ENCODE measurements at regions not wholly inside any gene's neighbourhood (a gene's known extent, or its start where the extent isn't known, plus 50 kb on each side); places are given as distances from the start of the nearest gene placed in this dataset.

- DNase-seq, result no peak
Observed at GRCh38 chr17:73724341-73724740, 80.1 kb upstream of the SDK2 start.

GRCh38 chr17:73724990-73725389 is 80.7 kb upstream of the SDK2 start:
- DNase-seq, result no peak

- DNase-seq, result no peak
Observed at GRCh38 chr17:73725794-73726515, 81.7 kb upstream of the SDK2 start.

GRCh38 chr17:73727941-73728340 is 83.7 kb upstream of the SDK2 start:
- DNase-seq, result no peak

- no peak for DNase-seq
Observed at GRCh38 chr17:73729101-73729500, 84.9 kb upstream of the SDK2 start.

- no peak for DNase-seq
Observed at GRCh38 chr17:73731733-73732132, 87.5 kb upstream of the SDK2 start.

- no peak for DNase-seq
Observed at GRCh38 chr17:73733517-73733916, 89.3 kb upstream of the SDK2 start.

GRCh38 chr17:73735245-73735644 is 91.0 kb upstream of the SDK2 start:
- no peak for DNase-seq

GRCh38 chr17:73738751-73739575 is 94.7 kb upstream of the SDK2 start:
- no peak for DNase-seq

- DNase-seq, result no peak
Observed at GRCh38 chr17:73740370-73740769, 96.1 kb upstream of the SDK2 start.

GRCh38 chr17:73742948-73743381 is 98.7 kb upstream of the SDK2 start:
- no peak for DNase-seq

GRCh38 chr17:73743518-73744201 is 99.4 kb upstream of the SDK2 start:
- no peak for DNase-seq

GRCh38 chr17:73744411-73744810 is 100.2 kb upstream of the SDK2 start:
- DNase-seq, result no peak

GRCh38 chr17:73746314-73747073 is 102.2 kb upstream of the SDK2 start:
- no peak for DNase-seq

GRCh38 chr17:73747221-73748002 is 103.2 kb upstream of the SDK2 start:
- DNase-seq, result no peak

- DNase-seq, result peak in 1 of 14 donors; percentile 31
Observed at GRCh38 chr17:73748508-73748907, 104.3 kb upstream of the SDK2 start.

- no peak for DNase-seq
Observed at GRCh38 chr17:73749337-73749823, 105.1 kb upstream of the SDK2 start.

- no peak for DNase-seq
Observed at GRCh38 chr17:73749928-73750605, 105.8 kb upstream of the SDK2 start.

GRCh38 chr17:73750975-73751374 is 106.7 kb upstream of the SDK2 start:
- DNase-seq, result no peak

- DNase-seq, result no peak
Observed at GRCh38 chr17:73753751-73754496, 109.7 kb upstream of the SDK2 start.

Measured in C1 segment of cervical spinal cord (tissue), 14 donors.